Erythroblast (primary cell): ENCODE measurements at regions not wholly inside any gene's neighbourhood (a gene's known extent, or its start where the extent isn't known, plus 50 kb on each side); places are given as distances from the start of the nearest gene placed in this dataset.
A peak's percentile ranks its signal among the peaks of the same experiment; 100 is the strongest.

Experiments used
- GATA1 ChIP-seq: IDR thresholded peaks from 2 replicates; pipeline ENCODE4 v1.6.1; 2011; ENCODE audit warnings: low read depth, mild to moderate bottlenecking, control low read depth, low read length, moderate library complexity
- POLR2A ChIP-seq: IDR thresholded peaks from 2 replicates; pipeline ENCODE4 v1.6.1; 2011; ENCODE audit warnings: mild to moderate bottlenecking, low read length

DNA sequence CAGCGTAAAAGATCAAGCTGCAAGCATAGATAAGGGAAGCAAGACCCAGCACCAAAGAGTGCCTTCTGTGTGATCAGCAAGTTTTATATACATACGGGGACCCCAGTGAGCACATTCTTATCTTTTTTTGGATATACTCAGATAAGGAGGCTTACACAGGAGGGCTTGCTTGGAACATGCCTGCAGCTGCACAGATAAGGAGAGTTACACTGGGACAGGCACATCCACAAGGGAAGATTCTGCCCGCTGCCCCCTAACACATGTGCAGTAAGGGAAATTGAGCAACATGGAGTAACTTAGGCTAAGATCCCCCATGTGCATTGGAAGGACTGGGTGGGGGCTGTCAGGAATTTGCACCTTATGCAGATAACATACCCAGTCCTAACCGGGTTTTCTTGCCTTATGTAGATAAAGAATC is 1334.8 kb downstream of the MRPL39 start:
- TF ChIP-seq POLR2A = no peak
- TF ChIP-seq GATA1 = peak; percentile 96
